A549 (cell line): ENCODE measurements at regions not wholly inside any gene's neighbourhood (a gene's known extent, or its start where the extent isn't known, plus 50 kb on each side); places are given as distances from the start of the nearest gene placed in this dataset.

ENCODE experiments used
- BHLHE40 ChIP-seq: IDR thresholded peaks from 2 replicates; pipeline ENCODE4 v1.6.1; 2012; ENCODE audit warnings: low read depth, low read length, inconsistent platforms
- EP300 ChIP-seq, 2 experiments: fragments of >200 bp; sonication (Bioruptor Twin); formaldehyde crosslinking; IDR thresholded peaks; 2 replicates in 1 of 2; 3 replicates in 1 of 2; pipeline ENCODE4 v1.6.1; 2016 to 2017
- TF ChIP-seq, protein P1 (sequence below): fragments of >200 bp; sonication (Bioruptor Twin); formaldehyde crosslinking; IDR thresholded peaks from 3 replicates; pipeline ENCODE4 v1.5.1; 2016

DNA sequence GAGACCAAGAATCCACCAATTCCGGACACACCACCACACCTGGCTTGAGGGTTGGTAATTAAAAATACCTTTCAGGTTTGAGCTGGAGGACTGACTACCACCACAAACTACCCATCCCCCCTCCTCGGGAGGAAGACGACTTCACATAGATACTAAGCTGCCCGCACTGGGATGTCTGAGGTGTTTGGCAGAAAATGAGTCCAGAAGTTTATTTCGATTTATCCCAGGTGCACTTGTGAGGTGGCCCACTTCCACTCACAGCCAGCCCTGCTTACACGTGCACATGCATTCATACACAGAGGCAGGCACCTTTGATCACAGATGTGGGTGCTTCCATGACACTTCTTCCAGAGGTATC, 187.1 kb downstream of the ID4 start:
- TF ChIP-seq EP300 (IDR thresholded peaks at IDR 0.05), result no peak
- TF ChIP-seq, protein P1, sequence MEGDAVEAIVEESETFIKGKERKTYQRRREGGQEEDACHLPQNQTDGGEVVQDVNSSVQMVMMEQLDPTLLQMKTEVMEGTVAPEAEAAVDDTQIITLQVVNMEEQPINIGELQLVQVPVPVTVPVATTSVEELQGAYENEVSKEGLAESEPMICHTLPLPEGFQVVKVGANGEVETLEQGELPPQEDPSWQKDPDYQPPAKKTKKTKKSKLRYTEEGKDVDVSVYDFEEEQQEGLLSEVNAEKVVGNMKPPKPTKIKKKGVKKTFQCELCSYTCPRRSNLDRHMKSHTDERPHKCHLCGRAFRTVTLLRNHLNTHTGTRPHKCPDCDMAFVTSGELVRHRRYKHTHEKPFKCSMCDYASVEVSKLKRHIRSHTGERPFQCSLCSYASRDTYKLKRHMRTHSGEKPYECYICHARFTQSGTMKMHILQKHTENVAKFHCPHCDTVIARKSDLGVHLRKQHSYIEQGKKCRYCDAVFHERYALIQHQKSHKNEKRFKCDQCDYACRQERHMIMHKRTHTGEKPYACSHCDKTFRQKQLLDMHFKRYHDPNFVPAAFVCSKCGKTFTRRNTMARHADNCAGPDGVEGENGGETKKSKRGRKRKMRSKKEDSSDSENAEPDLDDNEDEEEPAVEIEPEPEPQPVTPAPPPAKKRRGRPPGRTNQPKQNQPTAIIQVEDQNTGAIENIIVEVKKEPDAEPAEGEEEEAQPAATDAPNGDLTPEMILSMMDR, result no peak
- no peak for TF ChIP-seq BHLHE40
